ENCODE measurements at regions not wholly inside any gene's neighbourhood (a gene's known extent, or its start where the extent isn't known, plus 50 kb on each side); places are given as distances from the start of the nearest gene placed in this dataset.

DNA sequence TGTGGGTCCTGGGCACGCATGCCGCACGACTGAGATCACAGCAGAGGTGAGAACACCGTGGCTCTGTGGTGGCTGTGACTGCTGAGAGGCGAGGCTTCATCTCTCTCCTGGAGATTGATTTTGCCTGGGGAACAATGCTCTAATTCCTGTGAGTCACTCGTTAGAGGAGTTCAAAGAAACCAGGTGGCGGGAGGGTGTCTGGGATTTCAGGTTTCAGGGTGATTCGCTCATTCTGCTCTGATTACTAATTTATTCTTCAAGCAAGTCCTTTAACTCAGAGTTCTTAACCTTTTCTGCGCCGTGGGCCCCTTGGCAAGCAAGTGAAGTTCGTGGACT, 56.3 kb downstream of the GLI2 start:
- TF ChIP-seq, protein P1, sequence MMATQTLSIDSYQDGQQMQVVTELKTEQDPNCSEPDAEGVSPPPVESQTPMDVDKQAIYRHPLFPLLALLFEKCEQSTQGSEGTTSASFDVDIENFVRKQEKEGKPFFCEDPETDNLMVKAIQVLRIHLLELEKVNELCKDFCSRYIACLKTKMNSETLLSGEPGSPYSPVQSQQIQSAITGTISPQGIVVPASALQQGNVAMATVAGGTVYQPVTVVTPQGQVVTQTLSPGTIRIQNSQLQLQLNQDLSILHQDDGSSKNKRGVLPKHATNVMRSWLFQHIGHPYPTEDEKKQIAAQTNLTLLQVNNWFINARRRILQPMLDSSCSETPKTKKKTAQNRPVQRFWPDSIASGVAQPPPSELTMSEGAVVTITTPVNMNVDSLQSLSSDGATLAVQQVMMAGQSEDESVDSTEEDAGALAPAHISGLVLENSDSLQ (IDR thresholded peaks at IDR 0.05): no peak
- TF ChIP-seq HDGF (IDR thresholded peaks at IDR 0.05; ENCODE audit: borderline replicate concordance) (no peak), ELF4 (IDR thresholded peaks at IDR 0.05) (no peak), SUZ12 (IDR thresholded peaks at IDR 0.05) (no peak), FOXM1 (IDR thresholded peaks at IDR 0.05; ENCODE audit: borderline replicate concordance) (no peak), NFRKB (IDR thresholded peaks at IDR 0.05) (no peak), FOXK2 (IDR thresholded peaks at IDR 0.05) (no peak), ARNT (IDR thresholded peaks at IDR 0.05) (no peak), LEF1 (IDR thresholded peaks at IDR 0.05; ENCODE audit: borderline replicate concordance) (no peak), L3MBTL2 (conservative IDR thresholded peaks at IDR 0.05) (no peak), ZNF384 (IDR thresholded peaks at IDR 0.05) (no peak), SP1 (IDR thresholded peaks at IDR 0.05) (no peak), TARDBP (IDR thresholded peaks at IDR 0.05) (no peak), CTBP1 (IDR thresholded peaks at IDR 0.05; ENCODE audit: borderline replicate concordance) (no peak), FOXA1 (IDR thresholded peaks at IDR 0.05) (no peak), BHLHE40 (IDR thresholded peaks at IDR 0.05; ENCODE audit: borderline replicate concordance) (no peak)
- POLR2A ChIA-PET: no interaction called here
- no peak for DNase-seq (ENCODE audit: extremely low spot score)
- CTCF ChIA-PET: no interaction called here

DNA sequence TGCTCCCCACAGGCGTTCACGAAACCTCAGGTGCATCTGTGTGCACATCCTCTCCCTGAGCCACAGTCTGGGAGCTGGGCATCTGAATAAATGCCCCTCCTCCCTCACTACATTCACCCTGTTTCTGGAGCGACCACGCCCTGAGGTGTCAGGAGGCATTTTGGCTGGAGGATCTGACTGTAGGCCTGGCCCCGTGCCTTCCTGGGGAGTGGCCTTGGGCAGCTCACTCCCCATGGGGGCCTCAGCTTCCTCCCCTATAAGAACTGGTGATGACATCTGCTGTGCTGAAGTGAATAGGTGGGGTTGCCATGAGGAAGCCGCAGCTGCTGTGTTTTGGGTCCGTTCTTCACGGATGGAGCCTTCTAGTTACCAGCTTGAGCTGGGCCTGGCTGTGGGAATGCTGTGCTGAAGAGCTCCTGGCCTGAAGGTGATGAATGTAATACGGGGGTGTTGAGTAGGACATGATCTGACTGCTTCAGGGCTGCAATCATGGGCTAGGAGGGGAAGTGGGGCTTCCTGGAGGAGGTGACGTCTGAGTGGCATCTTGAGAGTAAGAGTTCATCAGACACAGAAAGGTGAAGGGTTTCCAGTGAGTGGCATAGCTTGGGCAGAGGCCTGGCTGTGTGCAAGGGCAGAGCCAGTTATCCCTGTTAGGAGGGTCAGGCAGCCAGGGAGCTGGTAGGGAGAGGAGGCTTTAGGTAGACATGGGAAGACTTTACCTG, 58.2 kb downstream of the GLI2 start:
- POLR2A ChIA-PET: interaction anchor here (1.0 to 1.3 kb wide), 2 partner anchors 10 to 25 kb away, joined by 3 read pairs; no protein-coding TSS in a partner anchor
- DNase-seq (ENCODE audit: extremely low spot score): no peak
- CTCF ChIA-PET: no interaction called here
- no peak for TF ChIP-seq ARNT (IDR thresholded peaks at IDR 0.05)
- no peak for TF ChIP-seq L3MBTL2 (conservative IDR thresholded peaks at IDR 0.05)
- TF ChIP-seq ELF4 (IDR thresholded peaks at IDR 0.05): no peak
- TF ChIP-seq NFRKB (IDR thresholded peaks at IDR 0.05): no peak
- TF ChIP-seq TARDBP (IDR thresholded peaks at IDR 0.05): no peak
- no peak for TF ChIP-seq SUZ12 (IDR thresholded peaks at IDR 0.05)

DNA sequence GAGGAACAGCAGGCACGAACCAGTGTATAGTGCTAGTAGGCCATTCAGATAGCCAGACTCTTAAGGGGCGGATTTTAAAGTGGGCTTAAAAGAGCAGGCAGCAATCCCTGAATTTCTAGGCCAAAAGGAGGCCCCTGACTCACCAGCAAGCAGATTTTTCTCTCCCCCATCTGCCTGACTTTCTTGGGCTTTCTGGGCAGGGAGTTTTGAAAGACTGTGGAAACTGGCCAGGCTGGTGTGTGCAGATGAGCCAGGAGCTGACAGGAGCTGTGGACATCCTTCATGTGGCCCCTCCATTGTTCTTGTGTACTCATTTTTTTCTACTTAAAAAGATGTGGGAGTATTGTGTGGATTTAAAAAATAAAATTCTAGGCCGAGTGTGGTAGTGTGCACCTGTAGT, 59.0 kb downstream of the GLI2 start:
- POLR2A ChIA-PET: no interaction called here
- CTCF ChIA-PET: no interaction called here

DNA sequence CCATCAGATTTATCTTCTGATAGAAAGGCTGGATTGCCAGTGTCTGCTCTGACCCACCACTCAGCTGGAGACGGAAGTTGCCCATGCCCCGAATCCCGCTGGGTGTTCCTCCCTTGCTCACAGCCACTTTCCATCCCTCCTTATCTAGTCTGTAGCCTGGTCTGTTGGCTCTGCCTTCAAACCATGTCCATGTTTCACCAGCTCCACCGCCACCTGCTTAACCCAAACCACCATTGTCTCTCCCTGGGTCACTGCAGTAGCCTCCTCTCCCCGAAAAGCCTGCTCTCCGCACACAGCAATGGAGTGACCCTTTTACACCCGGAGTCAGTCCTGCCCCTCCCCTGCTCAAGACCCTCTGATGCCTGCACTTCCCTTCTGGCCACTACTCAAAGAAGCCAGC, 60.4 kb downstream of the GLI2 start:
- ChIA-PET POLR2A (no interaction called here), CTCF (interaction anchor here (0.6 kb wide), 1 partner anchor 12 kb away, joined by 3 read pairs; no protein-coding TSS in a partner anchor)
- TF ChIP-seq ARNT (IDR thresholded peaks at IDR 0.05): no peak
- no peak for TF ChIP-seq L3MBTL2 (conservative IDR thresholded peaks at IDR 0.05)
- no peak for TF ChIP-seq FOXK2 (IDR thresholded peaks at IDR 0.05)
- no peak for TF ChIP-seq CTBP1 (IDR thresholded peaks at IDR 0.05; ENCODE audit: borderline replicate concordance)
- no peak for TF ChIP-seq LEF1 (IDR thresholded peaks at IDR 0.05; ENCODE audit: borderline replicate concordance)
- no peak for TF ChIP-seq FOXM1 (IDR thresholded peaks at IDR 0.05; ENCODE audit: borderline replicate concordance)
- no peak for TF ChIP-seq HDGF (IDR thresholded peaks at IDR 0.05; ENCODE audit: borderline replicate concordance)
- TF ChIP-seq BHLHE40 (IDR thresholded peaks at IDR 0.05; ENCODE audit: borderline replicate concordance): no peak
- TF ChIP-seq TARDBP (IDR thresholded peaks at IDR 0.05): no peak
- no peak for TF ChIP-seq NFRKB (IDR thresholded peaks at IDR 0.05)
- no peak for TF ChIP-seq ELF4 (IDR thresholded peaks at IDR 0.05)
- no peak for TF ChIP-seq FOXA1 (IDR thresholded peaks at IDR 0.05)
- no peak for TF ChIP-seq SUZ12 (IDR thresholded peaks at IDR 0.05)
- TF ChIP-seq, protein P1 (IDR thresholded peaks at IDR 0.05): no peak
- TF ChIP-seq SP1 (IDR thresholded peaks at IDR 0.05): no peak
- no peak for TF ChIP-seq ZNF384 (IDR thresholded peaks at IDR 0.05)
- DNase-seq (ENCODE audit: extremely low spot score): no peak

More for the DNA sequence above, 59.0 kb downstream of the GLI2 start:
- TF ChIP-seq, protein P1 (IDR thresholded peaks at IDR 0.05): no peak
- no peak for DNase-seq (ENCODE audit: extremely low spot score)

DNA sequence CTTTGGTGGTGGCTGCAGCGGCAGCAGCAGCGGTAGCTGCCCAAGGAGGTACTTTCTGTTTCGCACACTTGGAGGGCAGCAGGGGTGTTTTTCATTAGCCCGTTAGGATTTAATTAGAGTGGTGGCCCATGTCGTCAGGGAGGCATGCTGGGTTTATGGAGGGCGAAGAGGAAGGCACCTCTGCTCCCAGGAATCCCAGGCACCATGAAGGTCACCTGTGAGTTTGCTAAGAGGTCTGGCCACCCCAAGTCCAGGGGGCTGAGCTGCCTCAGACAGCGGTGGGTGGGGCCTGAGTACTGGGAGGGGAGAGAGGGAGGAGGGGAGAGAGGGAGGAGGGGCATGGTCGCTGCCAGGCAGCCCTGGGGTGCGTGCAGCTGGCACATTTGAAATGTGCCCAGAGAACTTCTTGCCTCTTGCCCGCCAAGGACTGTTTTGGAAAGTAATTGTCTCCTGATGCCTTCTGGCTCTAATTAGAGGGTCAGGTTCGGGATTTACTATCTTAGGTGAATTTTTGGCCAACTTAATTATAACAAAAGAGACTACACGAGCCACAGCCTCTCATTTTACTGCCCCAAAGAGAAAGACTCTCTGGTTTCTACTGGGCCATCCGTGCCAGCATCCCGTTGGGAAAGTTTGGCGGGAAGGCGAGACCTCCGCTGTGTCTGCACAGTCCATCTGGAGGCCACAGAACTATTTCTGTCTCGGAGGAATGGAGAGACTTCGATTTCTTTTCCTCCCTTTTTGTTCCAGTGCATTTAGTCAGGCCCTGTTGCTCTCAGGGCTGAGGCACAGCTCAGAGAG, 62.0 kb downstream of the GLI2 start:
- CTCF ChIA-PET: no interaction called here
- POLR2A ChIA-PET: no interaction called here
- no peak for DNase-seq (ENCODE audit: extremely low spot score)
- TF ChIP-seq ZNF384 (IDR thresholded peaks at IDR 0.05): no peak
- no peak for TF ChIP-seq TARDBP (IDR thresholded peaks at IDR 0.05)
- TF ChIP-seq LEF1 (IDR thresholded peaks at IDR 0.05; ENCODE audit: borderline replicate concordance): no peak
- TF ChIP-seq CTBP1 (IDR thresholded peaks at IDR 0.05; ENCODE audit: borderline replicate concordance): no peak
- no peak for TF ChIP-seq L3MBTL2 (conservative IDR thresholded peaks at IDR 0.05)
- TF ChIP-seq NFRKB (IDR thresholded peaks at IDR 0.05): no peak
- TF ChIP-seq, protein P1 (IDR thresholded peaks at IDR 0.05): no peak
- TF ChIP-seq FOXK2 (IDR thresholded peaks at IDR 0.05): no peak
- TF ChIP-seq BHLHE40 (IDR thresholded peaks at IDR 0.05; ENCODE audit: borderline replicate concordance): no peak
- no peak for TF ChIP-seq FOXA1 (IDR thresholded peaks at IDR 0.05)
- no peak for TF ChIP-seq SP1 (IDR thresholded peaks at IDR 0.05)
- no peak for TF ChIP-seq ARNT (IDR thresholded peaks at IDR 0.05)
- no peak for TF ChIP-seq SUZ12 (IDR thresholded peaks at IDR 0.05)
- TF ChIP-seq FOXM1 (IDR thresholded peaks at IDR 0.05; ENCODE audit: borderline replicate concordance): no peak
- TF ChIP-seq HDGF (IDR thresholded peaks at IDR 0.05; ENCODE audit: borderline replicate concordance): no peak
